ENCODE measurements at regions not wholly inside any gene's neighbourhood (a gene's known extent, or its start where the extent isn't known, plus 50 kb on each side); places are given as distances from the start of the nearest gene placed in this dataset.

DNA sequence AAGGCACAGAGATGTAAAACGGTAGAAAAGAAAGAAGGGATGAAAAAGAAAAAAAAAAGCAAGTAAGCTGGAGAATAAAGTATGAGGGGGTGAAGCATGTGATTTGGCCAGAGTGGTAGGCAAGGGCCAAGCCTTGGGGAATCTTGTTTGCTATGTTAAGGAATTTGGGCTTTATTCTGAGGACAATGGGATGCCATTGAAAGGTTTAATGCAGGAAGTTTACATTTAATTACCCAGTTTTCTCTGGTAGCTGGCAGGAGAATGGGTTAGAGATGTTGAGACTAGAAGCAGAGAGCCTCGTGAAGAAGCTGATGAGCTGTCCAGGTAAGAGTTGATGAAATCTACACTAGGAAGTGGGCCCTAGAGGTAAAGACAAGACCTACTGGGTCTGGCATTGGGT lies 455.9 kb downstream of the PDCD6IP start:
- TF ChIP-seq POLR2A (IDR thresholded peaks at IDR 0.05; ENCODE audit: extremely low read depth, insufficient read length) (no peak), MYC (IDR thresholded peaks at IDR 0.05; ENCODE audit: low read depth, low read length) (no peak)
- TF ChIP-seq, protein P1, sequence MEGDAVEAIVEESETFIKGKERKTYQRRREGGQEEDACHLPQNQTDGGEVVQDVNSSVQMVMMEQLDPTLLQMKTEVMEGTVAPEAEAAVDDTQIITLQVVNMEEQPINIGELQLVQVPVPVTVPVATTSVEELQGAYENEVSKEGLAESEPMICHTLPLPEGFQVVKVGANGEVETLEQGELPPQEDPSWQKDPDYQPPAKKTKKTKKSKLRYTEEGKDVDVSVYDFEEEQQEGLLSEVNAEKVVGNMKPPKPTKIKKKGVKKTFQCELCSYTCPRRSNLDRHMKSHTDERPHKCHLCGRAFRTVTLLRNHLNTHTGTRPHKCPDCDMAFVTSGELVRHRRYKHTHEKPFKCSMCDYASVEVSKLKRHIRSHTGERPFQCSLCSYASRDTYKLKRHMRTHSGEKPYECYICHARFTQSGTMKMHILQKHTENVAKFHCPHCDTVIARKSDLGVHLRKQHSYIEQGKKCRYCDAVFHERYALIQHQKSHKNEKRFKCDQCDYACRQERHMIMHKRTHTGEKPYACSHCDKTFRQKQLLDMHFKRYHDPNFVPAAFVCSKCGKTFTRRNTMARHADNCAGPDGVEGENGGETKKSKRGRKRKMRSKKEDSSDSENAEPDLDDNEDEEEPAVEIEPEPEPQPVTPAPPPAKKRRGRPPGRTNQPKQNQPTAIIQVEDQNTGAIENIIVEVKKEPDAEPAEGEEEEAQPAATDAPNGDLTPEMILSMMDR (IDR thresholded peaks at IDR 0.05; ENCODE audit: low read depth, low read length), result no peak
- TF ChIP-seq, protein P2, sequence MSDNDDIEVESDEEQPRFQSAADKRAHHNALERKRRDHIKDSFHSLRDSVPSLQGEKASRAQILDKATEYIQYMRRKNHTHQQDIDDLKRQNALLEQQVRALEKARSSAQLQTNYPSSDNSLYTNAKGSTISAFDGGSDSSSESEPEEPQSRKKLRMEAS (IDR thresholded peaks at IDR 0.05; ENCODE audit: low read depth, low read length), result no peak
